CMK (cell line): ENCODE measurements at regions not wholly inside any gene's neighbourhood (a gene's known extent, or its start where the extent isn't known, plus 50 kb on each side); places are given as distances from the start of the nearest gene placed in this dataset.

ENCODE experiments used
- DNase-seq: peaks from one replicate; pipeline ENCODE4 v3.0.0-alpha.2; 2010; ENCODE audit warnings: low read depth

DNA sequence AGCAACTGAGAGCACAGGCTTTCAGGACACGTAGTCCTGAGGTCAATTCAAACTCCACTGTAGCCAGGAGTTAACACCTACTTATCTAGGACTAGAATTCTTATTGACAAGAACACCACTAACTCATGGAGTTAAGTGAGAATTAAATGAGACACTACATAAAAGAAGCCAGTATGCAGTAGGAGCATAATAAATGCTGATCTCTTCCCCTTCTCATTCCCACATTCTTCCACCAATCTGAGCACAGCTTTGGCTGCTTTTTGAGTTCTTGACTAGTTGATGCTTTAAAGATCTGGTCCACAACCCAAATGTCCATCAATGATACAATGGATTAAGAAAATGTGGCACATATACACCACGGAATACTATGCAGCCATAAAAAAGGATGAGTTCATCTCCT lies 55.2 kb downstream of the TTC32 start:
- no peak for DNase-seq

- no peak for DNase-seq
Measured at GRCh38 chr2:19846030-19846429, 55.8 kb downstream of the TTC32 start.

DNA sequence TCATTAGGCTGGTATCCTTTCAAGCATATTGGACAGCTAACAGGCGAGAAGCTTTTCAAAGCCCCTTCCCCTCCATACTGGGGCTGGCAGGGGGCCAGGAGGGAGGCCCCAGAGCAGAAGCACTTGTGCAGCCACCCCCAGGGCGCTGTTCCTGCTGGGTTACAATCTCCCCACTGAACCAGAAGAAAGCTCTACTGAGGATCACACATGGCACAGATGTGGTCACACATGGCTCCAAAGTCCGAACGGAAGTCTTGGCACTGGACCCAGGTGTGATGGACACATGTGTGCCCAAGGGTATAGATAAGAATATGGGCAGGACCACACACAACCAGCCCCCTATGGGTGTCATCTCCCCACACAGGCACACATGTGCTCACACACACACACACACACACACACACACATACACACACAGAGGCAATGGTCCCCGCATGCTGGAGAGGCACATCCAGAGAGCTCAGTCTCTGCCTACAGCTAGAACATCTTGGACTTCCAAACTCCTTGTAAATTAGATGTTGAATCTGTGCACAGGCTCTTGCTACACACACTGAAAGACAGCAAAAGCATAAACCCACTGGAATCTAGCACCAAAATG lies 56.4 kb downstream of the TTC32 start:
- DNase-seq: no peak

DNA sequence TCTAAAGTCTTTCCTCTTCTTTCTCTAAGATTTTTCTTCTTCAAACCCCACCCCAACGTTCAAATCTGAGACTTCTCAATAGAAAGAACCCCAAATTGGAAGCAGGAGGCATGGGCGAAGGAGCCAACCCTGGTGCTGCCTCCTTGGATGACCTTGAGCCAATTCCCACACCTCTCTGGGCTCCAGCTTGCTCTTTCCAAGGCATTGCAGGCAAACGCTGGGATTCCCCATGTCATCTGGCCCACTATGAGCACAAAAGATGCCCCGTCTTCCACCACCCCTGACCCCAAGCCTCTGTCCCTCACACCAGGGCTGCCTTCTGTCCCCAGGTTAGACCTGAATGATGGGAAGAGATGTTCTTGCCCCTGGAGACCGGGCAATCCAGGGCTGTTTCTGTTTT lies 57.0 kb downstream of the TTC32 start:
- DNase-seq: no peak

DNA sequence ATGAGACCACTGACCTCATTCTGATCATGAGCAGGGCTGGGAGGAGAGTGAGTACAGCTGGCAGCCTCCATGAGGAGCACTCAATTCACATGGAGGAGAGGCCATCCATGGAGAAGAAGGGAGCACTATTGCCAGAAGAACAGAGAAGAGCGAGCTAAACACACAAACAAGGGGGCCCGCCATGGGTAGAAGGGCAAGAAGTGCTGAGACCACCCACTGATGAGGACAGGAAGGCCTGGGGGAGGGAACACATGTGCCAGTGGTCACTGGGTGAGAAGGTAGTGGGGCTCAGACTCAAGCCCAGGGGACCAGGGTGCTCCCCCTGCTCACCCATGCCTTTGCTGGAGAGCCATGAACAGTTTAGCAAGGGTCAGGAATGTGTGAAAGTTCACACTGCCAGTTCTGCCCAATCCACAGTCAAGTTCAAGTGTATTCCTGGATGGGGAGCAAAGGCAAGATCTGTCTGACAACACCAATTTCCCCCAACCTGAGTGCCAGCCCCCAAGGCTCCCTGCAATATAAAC lies 57.7 kb downstream of the TTC32 start:
- DNase-seq: no peak

DNA sequence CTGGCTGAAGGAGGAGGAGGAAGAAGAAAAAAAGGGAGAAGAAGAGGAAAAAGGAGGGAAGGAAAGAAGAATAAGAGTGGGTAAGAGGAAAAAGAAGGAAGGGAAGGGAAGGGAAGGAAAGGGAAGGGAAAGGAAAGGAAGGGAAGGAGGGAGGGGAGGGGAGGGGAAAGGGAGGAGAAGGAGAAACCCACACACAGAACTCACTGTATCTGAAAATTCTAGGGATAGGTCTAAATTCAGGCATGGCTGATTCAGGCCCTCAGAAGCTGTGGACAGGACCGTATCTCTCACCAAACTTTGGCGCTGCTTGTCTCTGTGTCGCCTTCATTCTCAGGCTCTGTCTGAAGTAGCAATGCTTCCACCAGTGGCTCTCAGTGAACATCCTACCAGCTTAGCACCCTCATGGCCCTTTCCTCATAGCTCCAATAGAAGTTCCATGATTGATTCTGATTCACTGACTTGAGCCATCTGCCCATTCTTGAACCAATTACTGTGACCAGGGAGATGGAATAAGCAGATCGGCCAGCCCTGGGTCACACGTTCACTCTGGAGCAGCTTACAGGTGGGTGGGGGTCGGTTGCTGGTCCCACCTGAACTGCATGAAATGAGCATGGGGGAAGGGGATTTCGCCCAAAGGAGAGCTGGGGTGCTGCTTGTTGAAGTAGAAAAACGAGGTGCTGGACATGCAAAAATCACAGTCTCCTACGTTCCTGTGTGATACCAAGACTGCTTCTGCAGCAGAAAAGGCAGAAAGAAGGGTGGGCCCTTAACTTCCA lies 59.7 kb downstream of the TTC32 start:
- DNase-seq: no peak

- DNase-seq: no peak
Measured at GRCh38 chr2:19839438-19839837, 62.3 kb downstream of the TTC32 start.

DNA sequence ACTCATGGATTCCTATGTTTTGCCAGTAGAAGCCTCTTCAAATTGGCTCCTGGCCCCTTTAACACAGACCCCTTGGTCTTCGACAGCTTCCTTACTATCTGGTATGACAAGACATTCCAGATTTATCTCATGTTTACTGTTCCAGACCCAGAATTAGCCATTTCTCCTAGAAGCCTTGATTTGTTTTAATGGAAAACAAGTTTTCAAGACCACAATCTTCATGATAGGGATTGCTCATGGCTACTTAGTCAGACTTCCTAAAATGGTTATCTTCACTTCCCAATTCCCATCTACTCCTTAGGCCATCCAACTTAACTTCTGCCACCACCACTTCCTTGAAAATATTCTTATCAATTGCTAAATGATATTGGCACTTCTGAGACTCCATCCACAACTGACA lies 63.2 kb downstream of the TTC32 start:
- DNase-seq: no peak

- no peak for DNase-seq
Measured at GRCh38 chr2:19837235-19837766, 64.5 kb downstream of the TTC32 start.

- DNase-seq: no peak
Measured at GRCh38 chr2:19835781-19836281, 66.0 kb downstream of the TTC32 start.

DNA sequence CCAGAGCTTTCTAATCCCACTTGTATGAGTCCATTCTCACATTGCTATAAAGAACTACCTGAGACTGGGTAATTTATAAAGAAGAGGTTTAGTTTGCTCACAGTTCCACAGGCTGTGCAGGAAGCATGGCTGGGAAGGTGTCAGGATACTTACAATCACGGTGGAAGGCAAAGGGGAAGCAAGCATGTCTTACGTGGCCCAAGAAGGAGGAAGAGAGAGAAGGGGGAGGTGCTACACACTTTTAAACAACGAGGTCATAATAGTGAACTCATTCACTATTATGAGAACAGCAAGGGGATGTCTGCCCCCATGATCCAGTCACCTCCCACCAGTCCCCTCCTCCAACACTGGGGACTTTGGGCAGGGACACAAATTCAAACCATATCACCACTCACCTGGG lies 67.8 kb downstream of the TTC32 start:
- DNase-seq: no peak

- DNase-seq: no peak
Measured at GRCh38 chr2:19829672-19830071, 72.1 kb downstream of the TTC32 start.

- DNase-seq: no peak
Measured at GRCh38 chr2:19826874-19827273, 74.9 kb downstream of the TTC32 start.

DNA sequence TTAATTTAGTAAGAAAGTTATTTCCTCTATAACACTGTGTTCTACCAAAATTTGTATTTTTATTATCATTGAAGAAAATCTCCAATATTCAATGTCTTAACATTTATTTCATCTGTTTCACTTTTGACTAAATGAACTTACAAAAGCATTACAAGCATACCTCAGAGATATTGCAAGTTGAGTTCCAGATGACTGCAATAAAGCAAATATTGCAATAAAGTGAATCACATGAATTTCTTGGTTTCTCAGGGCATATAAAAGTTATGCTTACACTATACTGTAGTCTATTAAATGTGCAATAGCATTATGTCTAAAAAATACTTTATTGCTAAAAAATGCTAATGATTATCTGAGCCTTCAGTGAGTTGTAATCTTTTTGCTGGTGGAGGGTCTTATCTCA lies 78.3 kb downstream of the TTC32 start:
- DNase-seq: no peak

DNA sequence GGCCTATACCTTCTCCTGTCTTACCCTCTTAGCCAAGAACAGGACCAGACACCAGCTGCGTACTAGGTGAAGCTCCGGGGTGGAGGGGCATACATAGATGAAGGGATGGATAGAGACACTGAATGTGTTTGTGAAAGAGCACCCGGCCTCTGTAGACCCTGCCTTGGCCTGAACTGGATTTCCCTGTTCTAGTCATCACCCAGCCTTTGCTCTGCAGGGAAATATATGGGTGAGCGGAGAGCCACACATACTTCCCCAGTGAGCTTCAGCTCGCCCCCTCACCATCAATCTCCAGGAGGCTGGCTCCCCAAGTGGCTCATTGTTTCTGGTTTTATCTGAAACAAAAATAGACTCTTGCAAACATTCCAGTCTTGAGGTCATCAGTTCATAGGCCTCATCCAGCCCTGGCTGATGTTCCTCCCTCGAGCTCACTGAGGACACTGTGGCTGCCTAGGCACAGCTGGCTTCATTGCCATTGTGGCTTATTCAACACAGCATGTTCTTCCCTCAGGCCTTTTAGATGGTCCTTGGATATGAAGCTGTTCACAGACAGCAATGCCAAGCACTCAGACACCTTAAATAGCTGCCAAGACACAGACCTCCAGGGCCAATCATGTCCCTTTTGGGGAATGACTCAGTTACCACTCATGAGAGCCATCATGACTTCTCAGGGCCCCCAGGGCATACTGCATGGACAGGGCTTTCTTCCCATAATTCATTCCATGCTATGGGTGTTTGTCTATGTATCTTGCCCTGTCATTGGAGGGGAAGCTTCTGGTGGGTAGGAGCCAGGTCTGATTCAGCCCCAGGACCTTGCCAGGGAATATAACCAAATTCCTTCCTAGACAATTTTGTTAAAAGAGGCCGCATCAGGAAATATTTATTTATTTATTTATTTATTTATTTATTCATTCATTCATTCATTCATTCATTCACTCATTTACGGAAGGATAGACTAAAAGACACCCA lies 82.4 kb downstream of the TTC32 start:
- DNase-seq: no peak

DNA sequence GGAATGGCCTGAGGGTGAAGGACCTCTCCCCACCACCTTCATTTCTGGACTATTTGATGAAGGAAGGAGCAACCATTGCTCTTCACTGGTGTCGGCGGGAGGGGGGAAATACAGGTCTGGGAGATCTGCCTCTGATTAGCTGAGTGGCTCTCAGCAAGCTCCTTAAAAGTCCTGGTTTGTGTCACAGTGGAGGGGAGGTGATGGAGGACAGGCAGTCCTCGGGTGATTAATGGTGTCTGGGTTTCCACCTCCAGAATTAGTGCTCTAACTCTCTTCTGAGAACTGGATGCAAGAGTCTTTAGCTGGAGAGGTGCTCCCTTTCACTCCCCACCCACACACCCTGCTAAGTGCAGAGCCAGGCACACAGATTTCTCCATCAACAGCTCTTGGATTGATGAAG lies 83.2 kb downstream of the TTC32 start:
- no peak for DNase-seq

DNA sequence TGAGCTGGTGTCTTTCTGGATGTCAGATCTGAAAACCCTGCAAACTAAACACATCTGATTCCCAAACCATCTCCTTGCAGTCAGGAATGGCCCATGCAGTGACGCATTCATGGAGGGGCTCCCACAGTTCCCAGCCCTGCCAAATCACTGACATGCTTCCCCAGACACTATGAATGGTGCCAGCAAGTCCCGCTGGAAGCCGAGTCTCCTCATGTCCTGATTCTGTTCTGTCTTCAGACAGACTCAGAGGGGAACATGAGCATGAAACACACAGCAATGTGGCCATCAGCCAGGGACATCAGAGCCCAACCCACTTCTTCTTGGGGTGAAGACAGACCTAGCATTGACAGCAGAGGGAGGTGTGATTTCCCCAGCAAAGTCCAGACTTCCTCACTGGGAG lies 83.7 kb downstream of the TTC32 start:
- DNase-seq: no peak

DNA sequence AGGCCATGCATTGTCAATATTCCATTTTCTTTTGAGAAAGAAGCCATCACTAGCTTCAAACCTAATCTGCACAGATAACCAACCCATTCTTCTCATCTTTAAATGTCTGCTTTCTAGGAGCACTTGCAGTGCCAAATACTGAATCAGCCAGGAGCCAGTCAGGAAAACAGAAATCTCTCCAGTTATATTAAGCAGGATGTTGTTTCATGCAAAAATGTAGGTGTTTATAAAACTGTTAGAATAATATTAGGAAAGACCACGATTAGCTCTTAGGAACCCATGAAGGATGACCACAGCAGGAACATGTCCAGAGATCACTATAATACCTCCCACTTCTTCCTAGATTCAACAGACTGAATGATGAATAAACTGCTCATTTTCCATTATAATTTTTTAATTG lies 86.0 kb downstream of the TTC32 start:
- DNase-seq: no peak

GRCh38 chr2:19812166-19812565 lies 89.6 kb downstream of the TTC32 start:
- no peak for DNase-seq

GRCh38 chr2:19811186-19811585 lies 90.6 kb downstream of the TTC32 start:
- no peak for DNase-seq

DNA sequence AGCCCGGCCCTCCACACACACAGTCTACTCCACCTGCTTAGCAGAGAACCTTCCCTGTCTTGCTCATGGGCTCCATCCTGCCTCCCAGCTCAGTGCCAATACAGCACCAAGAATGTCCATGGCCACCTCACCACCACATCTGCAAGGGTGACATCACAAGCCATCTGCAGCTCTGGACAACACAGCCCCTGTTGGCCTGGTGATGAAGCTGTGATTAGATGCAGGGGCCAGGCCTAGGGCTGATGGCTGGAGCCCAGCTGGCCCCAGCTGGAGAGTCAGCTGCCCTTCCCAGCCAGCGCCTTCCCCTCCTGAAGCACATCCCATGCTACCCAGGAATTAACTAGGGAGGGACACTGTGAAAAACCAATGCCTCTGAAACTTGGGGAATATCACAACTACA lies 91.1 kb downstream of the TTC32 start:
- no peak for DNase-seq

DNA sequence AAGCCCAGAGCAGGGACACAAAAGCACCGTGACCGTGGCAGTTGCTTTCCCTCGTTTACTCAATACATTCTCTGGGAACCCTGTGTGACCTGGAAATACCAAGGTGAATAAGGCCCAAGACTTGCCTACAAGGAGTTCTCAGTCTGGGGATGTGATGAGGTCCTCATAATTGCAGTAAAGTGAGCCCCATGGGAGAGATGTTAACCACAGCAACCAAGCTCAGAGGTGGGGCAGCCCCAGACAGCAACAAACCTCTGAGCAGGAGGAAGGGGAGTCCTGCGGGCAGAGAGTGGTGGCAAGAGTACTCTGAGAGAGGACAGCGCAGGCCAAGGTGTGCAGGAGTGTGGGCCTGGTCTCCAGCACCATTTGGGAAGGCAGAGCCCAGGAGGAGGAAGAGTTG lies 91.6 kb downstream of the TTC32 start:
- DNase-seq: no peak
